Activated naive CD4-positive, alpha-beta T cell treated with anti-CD3 and anti-CD28 coated beads, Interleukin-2, amount 10 ng/mL, durations not matched to agents 7 days and 5 days (primary cell): ENCODE measurements at regions not wholly inside any gene's neighbourhood (a gene's known extent, or its start where the extent isn't known, plus 50 kb on each side); places are given as distances from the start of the nearest gene placed in this dataset.

Source experiments
- CTCF ChIA-PET: fragments of 350-600 bp; sonication (Branson Sonifier 250); formaldehyde crosslinking; loops from one replicate; lab custom pipeline; 2021; ENCODE audit warnings: antibody characterized with exemption; lab: Charles Lee
- DNase-seq: peaks from one replicate; pipeline ENCODE4 v3.0.0-alpha.2; 2020
- H3K27ac Mint-ChIP-seq: one replicate; pipeline ENCODE4 v1.8.0; 2021; ENCODE audit warnings: mild to moderate bottlenecking, moderate library complexity, mixed read lengths
- H3K27me3 Mint-ChIP-seq: one replicate; pipeline ENCODE4 v1.8.0; 2021; ENCODE audit warnings: mild to moderate bottlenecking, mixed read lengths
- H3K36me3 Mint-ChIP-seq: one replicate; pipeline ENCODE4 v1.8.0; 2021; ENCODE audit warnings: mixed read lengths
- H3K4me1 Mint-ChIP-seq: one replicate; pipeline ENCODE4 v1.8.0; 2021; ENCODE audit warnings: mixed read lengths
- H3K4me3 Mint-ChIP-seq: one replicate; pipeline ENCODE4 v1.8.0; 2021; ENCODE audit warnings: mild to moderate bottlenecking, moderate library complexity, mixed read lengths
- H3K9me3 Mint-ChIP-seq: one replicate; pipeline ENCODE4 v1.8.0; 2021; ENCODE audit warnings: mixed read lengths

DNA sequence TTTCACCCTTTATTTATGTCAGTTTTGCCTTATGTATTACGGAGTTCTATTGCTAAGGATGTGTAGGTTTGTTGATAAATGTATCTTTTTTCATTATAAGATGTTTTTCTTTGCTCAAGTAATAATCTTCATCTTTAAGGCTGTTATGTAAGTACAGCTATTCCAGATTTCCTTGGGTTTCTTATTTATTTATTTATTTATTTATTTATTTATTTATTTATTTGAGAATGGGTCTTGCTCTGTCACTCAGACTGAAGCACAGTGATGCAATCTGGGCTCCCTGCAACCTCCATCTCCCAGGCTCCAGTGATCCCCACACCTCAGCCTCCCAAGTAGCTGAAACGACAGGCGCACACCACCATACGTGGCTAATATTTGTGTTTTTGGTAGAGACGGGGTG lies 617.0 kb downstream of the SLITRK1 start:
- Mint-ChIP-seq H3K9me3 (peaks cover 11% of the 10 kb centered on the region), H3K4me3 (no peak overlapping the region), H3K36me3 (no peaks in the 10 kb centered on the region), H3K27ac (no peak overlapping the region), H3K27me3 (no peaks in the 10 kb centered on the region), H3K4me1 (no peaks in the 10 kb centered on the region)
- CTCF ChIA-PET, result no interaction called here
- DNase-seq, result no peak

DNA sequence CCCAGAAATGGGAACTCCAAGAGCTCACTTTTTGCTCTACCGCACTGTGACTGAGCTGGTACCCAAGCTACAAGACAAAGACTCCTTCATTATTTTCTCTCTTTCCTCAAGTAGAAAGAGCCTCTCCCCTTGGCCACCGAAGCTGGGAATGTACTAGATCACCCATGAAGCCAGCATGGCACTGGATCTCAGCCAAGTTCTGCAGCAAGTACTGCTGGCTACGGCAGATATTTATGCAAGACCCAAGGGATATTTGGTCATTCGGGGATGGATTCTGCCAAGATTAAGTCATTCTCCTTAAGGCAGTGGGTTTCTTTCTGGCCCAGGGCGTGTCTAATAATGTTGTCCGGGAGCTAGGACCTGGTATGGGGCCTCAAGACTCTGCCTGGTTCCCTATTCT lies 633.5 kb downstream of the SLITRK1 start:
- CTCF ChIA-PET, result no interaction called here
- Mint-ChIP-seq H3K4me3 (no peak overlapping the region), H3K36me3 (no peaks in the 10 kb centered on the region), H3K27me3 (no peaks in the 10 kb centered on the region), H3K27ac (no peak overlapping the region), H3K9me3 (peaks cover 12% of the 10 kb centered on the region), H3K4me1 (no peaks in the 10 kb centered on the region)
- no peak for DNase-seq

DNA sequence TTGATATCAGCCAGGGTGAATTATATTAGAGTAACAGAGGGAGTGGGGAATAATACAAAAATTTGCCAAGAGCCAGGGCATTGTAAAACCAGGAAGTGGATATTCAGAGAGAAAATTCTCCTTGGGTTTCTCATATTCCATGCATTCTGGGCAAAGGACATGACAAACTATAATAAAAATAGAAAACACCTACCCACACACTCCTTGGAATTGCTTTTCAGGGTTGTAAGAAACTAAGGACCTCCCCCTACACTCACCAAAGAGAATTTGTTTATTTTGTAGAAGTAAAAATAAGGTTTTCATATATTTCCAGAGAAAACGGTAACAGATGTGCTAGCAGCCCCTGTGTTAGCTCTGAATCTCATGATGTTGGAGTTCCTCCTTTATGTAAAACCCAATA lies 649.6 kb downstream of the SLITRK1 start:
- H3K4me3 Mint-ChIP-seq, result no peak overlapping the region
- H3K4me1 Mint-ChIP-seq, result no peaks in the 10 kb centered on the region
- H3K9me3 Mint-ChIP-seq, result peaks cover 4% of the 10 kb centered on the region
- no peak overlapping the region for H3K27ac Mint-ChIP-seq
- no peak for DNase-seq
- CTCF ChIA-PET, result no interaction called here
- no peaks in the 10 kb centered on the region for H3K27me3 Mint-ChIP-seq
- H3K36me3 Mint-ChIP-seq, result no peaks in the 10 kb centered on the region

DNA sequence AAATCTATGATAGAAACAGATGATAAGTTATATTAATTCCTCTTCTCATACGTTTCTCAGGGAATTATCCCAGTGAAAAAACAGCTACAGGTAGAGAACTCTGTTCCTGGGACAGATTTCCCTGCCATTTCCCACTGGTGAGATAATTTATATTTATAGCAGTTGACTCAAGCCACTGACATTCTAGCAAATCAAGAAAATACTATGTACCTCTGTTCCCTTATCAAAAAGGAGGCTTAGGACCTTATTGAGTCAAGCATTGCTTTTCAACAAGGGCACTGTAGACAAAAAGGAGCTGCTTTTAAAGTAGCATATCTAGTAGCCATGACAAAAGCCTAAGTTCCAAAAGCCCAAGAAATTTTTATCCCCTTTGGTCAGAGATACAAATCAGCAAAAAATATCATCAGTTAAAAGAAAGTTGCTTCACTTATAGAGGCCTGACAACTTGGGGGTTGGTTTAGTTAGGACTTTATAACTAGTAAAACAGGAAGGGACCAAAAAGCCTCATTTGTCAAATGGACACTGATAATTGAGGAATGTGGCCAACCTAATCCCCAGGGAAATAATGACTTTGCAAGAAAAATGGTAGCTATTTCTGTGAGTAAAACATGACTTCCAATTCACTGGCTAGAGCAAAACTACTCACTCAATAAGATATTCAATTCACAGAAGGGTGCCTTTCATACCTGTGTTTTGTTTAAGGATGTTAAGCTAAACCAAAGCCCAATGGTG lies 652.5 kb downstream of the SLITRK1 start:
- no peak overlapping the region for H3K4me3 Mint-ChIP-seq
- no peaks in the 10 kb centered on the region for H3K27me3 Mint-ChIP-seq
- no peaks in the 10 kb centered on the region for H3K4me1 Mint-ChIP-seq
- CTCF ChIA-PET, result no interaction called here
- H3K27ac Mint-ChIP-seq, result no peak overlapping the region
- DNase-seq, result no peak
- H3K9me3 Mint-ChIP-seq, result peaks cover 3% of the 10 kb centered on the region
- no peaks in the 10 kb centered on the region for H3K36me3 Mint-ChIP-seq

DNA sequence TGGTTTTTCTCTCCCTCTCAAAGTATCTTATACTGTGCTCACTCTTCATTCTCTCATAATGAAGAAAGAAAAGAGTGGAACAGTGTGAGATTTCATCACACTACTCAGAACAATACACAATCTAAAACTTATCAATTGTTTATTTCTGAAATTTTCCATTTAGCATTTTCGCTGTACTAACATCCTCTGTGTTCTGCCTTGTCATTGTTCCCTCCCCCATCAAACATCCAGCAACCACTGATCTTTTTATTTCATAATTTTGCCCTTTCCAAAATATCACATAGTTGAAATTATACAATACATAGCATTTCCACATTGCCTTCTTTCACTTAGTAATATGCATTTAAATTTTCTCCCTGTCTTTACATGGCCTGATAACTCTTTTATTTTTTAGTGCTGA lies 658.7 kb downstream of the SLITRK1 start:
- H3K4me3 Mint-ChIP-seq, result no peak overlapping the region
- H3K27ac Mint-ChIP-seq, result no peak overlapping the region
- peaks cover 3% of the 10 kb centered on the region for H3K9me3 Mint-ChIP-seq
- H3K4me1 Mint-ChIP-seq, result no peaks in the 10 kb centered on the region
- no peaks in the 10 kb centered on the region for H3K36me3 Mint-ChIP-seq
- CTCF ChIA-PET, result no interaction called here
- DNase-seq, result no peak
- no peaks in the 10 kb centered on the region for H3K27me3 Mint-ChIP-seq

DNA sequence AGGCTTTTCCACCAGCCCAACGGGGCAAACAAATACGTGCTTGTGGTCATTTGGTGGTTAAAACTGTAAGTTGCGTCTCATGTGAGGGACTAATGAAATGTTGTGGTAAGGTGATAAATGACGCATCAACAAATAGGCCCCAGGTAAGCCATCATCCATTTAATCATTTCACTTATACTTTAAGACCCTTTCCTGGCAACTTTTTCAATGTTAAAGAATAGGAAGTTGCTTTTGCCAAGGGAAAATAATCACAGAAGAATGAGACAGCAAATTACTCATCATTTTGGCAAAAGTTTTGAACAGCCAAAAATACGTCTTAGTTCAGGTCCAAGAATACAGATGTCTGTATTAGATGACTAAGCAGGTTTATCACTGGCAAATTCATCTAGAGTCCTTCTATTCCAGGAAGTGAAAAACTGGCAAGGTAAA lies 660.4 kb downstream of the SLITRK1 start:
- no peaks in the 10 kb centered on the region for H3K36me3 Mint-ChIP-seq
- H3K4me3 Mint-ChIP-seq, result no peak overlapping the region
- no peaks in the 10 kb centered on the region for H3K9me3 Mint-ChIP-seq
- H3K4me1 Mint-ChIP-seq, result no peaks in the 10 kb centered on the region
- CTCF ChIA-PET, result no interaction called here
- DNase-seq, result no peak
- H3K27me3 Mint-ChIP-seq, result no peaks in the 10 kb centered on the region
- H3K27ac Mint-ChIP-seq, result no peak overlapping the region

DNA sequence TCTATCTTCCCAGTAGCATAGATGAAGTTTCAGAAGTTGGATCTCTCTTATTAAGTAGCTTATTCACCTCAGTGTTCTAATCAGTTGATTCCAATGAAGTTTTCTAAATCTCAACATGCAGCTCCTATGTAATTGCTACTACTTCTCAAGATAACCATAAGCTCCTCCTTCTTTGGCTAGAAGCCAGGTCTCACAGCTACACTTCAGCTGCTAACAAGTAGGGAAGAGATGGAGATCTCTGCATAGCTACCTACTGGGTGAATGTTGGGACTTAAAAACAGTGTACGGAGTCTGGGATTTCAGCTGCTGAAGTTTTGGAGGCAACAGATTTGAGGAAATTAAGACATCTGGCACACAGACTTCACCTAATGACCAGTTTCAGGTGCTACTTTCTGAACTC lies 661.0 kb downstream of the SLITRK1 start:
- Mint-ChIP-seq H3K27me3 (no peaks in the 10 kb centered on the region), H3K9me3 (no peaks in the 10 kb centered on the region), H3K4me1 (no peaks in the 10 kb centered on the region), H3K36me3 (no peaks in the 10 kb centered on the region), H3K4me3 (no peak overlapping the region), H3K27ac (no peak overlapping the region)
- CTCF ChIA-PET, result no interaction called here
- DNase-seq, result no peak

DNA sequence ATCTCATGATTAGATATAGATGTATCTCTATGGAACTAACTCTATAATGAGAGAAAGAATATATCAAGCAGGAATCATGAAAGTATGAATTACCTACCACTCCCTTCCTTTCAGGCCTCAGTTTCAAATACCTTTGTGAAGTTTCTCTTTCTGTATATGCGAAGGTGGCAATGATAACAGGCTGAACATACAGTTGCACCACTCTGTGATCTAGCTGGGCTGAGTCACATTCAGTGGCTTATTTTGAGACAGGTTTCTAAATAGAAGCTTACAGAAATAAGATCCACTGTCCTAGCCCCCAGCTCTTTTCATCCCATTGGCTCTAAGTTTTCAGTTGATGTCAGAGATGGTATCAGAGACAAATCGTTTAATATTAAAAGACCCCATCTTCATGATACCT lies 662.0 kb downstream of the SLITRK1 start:
- CTCF ChIA-PET, result no interaction called here
- no peak for DNase-seq
- no peak overlapping the region for H3K27ac Mint-ChIP-seq

DNA sequence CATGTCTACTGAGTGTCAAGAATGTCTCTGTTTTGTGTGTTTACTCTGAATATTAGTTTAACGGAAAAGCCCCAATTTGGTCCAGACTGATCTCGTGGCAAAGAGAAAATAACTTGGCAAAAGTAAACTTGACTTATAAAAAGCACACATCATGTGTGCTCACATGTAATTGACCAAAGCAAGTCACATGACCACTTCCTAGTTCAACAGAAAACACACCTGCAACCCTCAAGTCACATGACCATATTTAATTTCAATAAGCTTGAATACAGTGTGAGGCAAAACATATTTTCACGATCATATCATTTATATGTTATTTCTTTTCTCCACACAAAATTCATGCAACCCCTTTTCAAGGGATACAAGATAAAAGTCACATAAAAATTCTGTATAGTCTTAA lies 662.4 kb downstream of the SLITRK1 start:
- no peak for DNase-seq
- Mint-ChIP-seq H3K4me3 (no peak overlapping the region), H3K27ac (no peak overlapping the region), H3K27me3 (no peaks in the 10 kb centered on the region), H3K36me3 (no peaks in the 10 kb centered on the region), H3K4me1 (no peaks in the 10 kb centered on the region), H3K9me3 (no peaks in the 10 kb centered on the region)
- CTCF ChIA-PET, result no interaction called here

More for the DNA sequence above, 662.0 kb downstream of the SLITRK1 start:
- H3K9me3 Mint-ChIP-seq, result no peaks in the 10 kb centered on the region
- no peak overlapping the region for H3K4me3 Mint-ChIP-seq
- no peaks in the 10 kb centered on the region for H3K36me3 Mint-ChIP-seq
- H3K4me1 Mint-ChIP-seq, result no peaks in the 10 kb centered on the region
- H3K27me3 Mint-ChIP-seq, result no peaks in the 10 kb centered on the region

DNA sequence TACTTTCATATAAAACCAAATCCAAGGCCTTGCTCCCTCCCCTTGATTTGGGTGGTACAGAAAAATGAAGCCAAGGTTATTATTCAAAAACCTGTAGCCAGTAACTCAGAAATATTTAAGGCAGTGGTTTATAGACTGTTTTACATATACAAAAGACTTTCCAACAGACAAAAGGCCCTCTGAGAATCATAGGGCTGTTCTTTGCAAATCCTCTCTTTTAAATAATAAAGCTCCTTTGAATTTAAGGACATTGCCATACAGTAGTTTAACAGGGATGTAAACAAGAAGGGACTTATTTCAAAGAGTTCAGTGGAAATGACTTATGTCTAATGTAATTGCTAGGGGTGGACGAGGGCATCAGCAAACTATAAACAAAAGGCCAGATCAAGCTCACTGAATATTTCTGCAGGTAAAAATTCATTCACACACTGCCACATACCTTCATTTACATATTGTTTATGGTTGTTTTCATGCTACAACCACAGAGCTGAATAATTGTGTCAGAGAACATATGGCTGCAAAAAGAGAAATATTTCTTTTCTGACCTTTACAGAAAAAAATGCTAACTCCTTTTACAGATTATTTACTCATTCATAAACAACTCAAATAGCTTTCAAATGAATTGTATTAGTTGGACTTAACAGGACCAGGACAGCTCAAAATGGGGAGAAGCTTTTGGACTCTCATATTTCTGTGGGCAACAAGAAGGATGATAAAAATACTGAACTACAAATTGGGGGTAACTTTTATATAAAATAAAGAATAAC lies 665.6 kb downstream of the SLITRK1 start:
- Mint-ChIP-seq H3K4me3 (no peak overlapping the region), H3K27me3 (no peaks in the 10 kb centered on the region), H3K9me3 (no peaks in the 10 kb centered on the region), H3K4me1 (no peaks in the 10 kb centered on the region), H3K36me3 (no peaks in the 10 kb centered on the region), H3K27ac (no peak overlapping the region)
- CTCF ChIA-PET, result no interaction called here
- DNase-seq, result no peak

DNA sequence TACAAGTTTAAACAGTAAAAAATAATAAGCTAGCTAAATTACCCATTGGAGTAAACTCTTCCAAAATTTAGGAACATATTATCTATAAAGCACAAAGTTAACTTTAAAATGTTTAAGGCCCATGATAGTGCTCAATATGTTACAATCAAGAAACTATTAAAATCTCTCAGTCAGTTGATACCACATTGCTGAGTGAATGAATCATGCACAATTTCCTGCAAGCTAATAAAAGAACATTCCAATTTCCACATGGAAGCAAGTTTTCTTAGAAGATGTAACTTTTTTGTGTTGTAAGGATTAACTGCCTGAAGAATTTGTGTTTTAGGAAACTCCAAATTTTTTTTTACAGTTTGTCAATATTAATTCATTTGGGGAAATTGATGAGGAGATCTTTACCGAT lies 666.6 kb downstream of the SLITRK1 start:
- Mint-ChIP-seq H3K27ac (no peak overlapping the region), H3K36me3 (no peaks in the 10 kb centered on the region), H3K9me3 (no peaks in the 10 kb centered on the region), H3K4me1 (no peaks in the 10 kb centered on the region), H3K4me3 (no peak overlapping the region), H3K27me3 (no peaks in the 10 kb centered on the region)
- no peak for DNase-seq
- CTCF ChIA-PET, result no interaction called here

DNA sequence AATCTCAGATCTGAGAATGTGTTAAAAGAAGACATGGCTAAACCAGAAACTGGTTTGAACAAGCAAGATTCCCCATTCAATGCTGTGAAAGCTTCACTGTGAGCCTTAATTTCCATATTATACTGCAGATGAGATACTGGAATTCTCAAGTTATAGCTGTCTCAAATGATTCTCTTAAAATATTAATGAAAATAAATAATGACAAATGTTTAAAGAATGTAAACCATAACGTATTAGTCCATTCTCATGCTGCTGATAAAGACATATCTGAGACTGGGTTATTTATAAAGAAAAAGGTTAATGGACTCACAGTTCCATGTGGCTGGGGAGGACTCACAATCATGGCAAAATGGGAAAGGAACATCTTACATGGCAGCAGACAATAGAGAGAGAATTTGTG lies 667.8 kb downstream of the SLITRK1 start:
- DNase-seq, result no peak
- H3K27ac Mint-ChIP-seq, result no peak overlapping the region
- CTCF ChIA-PET, result no interaction called here
- no peaks in the 10 kb centered on the region for H3K27me3 Mint-ChIP-seq
- H3K4me3 Mint-ChIP-seq, result no peak overlapping the region
- H3K9me3 Mint-ChIP-seq, result no peaks in the 10 kb centered on the region
- H3K4me1 Mint-ChIP-seq, result no peaks in the 10 kb centered on the region
- H3K36me3 Mint-ChIP-seq, result no peaks in the 10 kb centered on the region

DNA sequence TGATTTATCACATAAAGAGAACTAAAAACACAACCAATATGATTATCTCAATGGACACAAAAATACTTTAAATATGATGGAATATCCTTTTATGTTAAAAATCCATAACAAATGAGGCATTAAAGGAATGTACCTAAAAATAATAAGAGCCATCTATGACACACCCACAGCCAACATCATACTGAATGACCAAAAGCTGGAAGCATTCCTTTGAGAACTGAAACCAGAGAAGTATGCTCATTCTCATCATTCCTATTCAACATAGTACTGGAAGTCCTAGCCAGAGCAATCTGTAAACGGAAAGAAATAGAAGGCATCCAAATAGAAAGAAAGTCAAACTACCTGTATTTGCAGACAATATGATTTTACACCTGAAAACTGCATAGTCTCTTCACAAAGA lies 671.0 kb downstream of the SLITRK1 start:
- Mint-ChIP-seq H3K27me3 (no peaks in the 10 kb centered on the region), H3K36me3 (no peaks in the 10 kb centered on the region), H3K27ac (no peak overlapping the region), H3K4me1 (no peaks in the 10 kb centered on the region), H3K4me3 (no peak overlapping the region), H3K9me3 (no peaks in the 10 kb centered on the region)
- CTCF ChIA-PET, result no interaction called here
- no peak for DNase-seq

DNA sequence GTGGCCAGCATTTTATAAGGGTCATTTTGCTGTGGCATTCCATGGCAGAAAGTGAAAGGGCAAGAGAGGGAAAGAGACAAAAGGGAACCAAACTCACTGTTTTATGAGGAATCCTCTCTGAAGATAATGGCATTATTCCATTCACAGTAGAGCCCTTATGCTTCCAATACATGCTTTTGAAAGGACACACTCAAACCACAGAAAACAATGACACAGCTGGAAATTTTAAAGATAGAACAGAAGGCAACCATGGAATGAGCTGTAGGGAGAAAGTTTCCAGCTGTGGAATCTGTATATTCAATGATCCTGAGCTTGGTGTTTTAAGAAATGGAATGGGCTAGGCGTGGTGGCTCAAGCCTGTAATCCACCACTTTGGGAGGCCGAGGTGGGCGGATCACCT lies 677.4 kb downstream of the SLITRK1 start:
- Mint-ChIP-seq H3K4me1 (no peaks in the 10 kb centered on the region), H3K27ac (no peak overlapping the region), H3K4me3 (no peak overlapping the region), H3K27me3 (no peaks in the 10 kb centered on the region), H3K36me3 (no peaks in the 10 kb centered on the region), H3K9me3 (peaks cover 2% of the 10 kb centered on the region)
- CTCF ChIA-PET, result no interaction called here
- DNase-seq, result no peak

DNA sequence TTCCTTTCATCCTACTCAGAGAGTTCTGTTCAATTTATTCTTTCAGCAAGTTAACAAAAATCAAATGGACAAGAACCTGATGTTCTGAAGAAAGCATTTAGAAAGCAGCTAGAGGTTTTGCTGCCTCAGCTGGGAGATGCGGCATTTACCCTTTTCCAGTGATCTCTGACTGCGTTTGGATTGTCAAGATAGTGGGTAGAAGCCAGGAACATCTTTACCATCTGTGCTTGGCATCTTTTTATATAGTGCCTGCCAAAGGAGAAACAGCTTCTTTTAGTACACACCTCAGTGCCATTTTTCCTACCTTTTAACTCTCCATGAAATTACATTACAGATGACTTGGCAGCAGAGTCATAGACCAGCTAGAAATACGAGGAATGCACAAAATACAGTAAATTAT lies 680.8 kb downstream of the SLITRK1 start:
- CTCF ChIA-PET, result no interaction called here
- Mint-ChIP-seq H3K36me3 (no peaks in the 10 kb centered on the region), H3K4me3 (no peak overlapping the region), H3K27ac (no peak overlapping the region), H3K9me3 (peaks cover 2% of the 10 kb centered on the region), H3K4me1 (no peaks in the 10 kb centered on the region), H3K27me3 (no peaks in the 10 kb centered on the region)
- no peak for DNase-seq
